HG02610 (cell line): ENCODE measurements at regions not wholly inside any gene's neighbourhood (a gene's known extent, or its start where the extent isn't known, plus 50 kb on each side); places are given as distances from the start of the nearest gene placed in this dataset.
"Not testable (repeated sequence)": the region's sequence is repeated elsewhere in the genome, so short reads cannot be mapped to it uniquely, and the experiment has no call there.

Experiments used
- ATAC-seq: cut with Tn5 transposase; IDR thresholded peaks from one replicate; pipeline ENCODE4 v1.9.1; 2021; ENCODE audit warnings: mild to moderate bottlenecking, moderate library complexity; ENCODE audit not compliant: unreplicated experiment

DNA sequence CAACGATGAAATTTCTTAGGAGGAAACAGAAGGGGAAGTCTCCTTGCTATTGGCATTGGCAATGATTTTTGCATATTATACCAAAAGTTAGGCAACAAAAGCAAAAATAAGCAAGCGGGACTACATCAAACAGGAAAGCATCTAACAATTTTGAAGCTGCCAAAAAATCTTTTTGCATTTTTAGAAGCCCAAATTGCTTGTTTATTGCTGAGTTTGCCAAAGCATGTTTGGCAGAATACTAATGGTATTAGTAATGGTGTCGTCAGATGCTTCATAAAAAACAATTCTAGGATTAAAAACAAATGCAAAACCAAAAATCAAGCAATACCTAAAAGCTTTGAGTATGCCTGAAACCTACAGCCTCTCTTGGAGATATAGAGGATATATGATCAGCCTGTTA, 80.0 kb downstream of the GALR1 start:
- ATAC-seq = no peak

DNA sequence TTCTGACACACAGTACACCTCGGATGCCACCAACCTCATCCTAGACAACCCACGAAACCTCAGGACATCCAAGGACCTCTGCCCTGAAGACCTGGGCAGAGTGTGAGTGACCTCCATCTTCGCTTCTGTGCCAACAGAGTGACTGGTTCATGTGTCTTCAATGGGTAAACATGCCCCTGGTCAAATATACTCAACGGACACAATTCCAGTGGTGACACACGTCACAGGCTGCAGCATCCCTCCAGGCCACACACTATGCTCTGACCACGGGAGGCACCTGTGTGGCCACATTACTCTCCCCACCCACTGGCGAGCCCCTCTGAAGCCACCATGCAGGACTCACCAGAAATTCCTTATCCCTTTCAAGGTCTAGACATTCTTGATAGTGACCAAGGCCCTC, 85.2 kb downstream of the GALR1 start:
- no peak for ATAC-seq

DNA sequence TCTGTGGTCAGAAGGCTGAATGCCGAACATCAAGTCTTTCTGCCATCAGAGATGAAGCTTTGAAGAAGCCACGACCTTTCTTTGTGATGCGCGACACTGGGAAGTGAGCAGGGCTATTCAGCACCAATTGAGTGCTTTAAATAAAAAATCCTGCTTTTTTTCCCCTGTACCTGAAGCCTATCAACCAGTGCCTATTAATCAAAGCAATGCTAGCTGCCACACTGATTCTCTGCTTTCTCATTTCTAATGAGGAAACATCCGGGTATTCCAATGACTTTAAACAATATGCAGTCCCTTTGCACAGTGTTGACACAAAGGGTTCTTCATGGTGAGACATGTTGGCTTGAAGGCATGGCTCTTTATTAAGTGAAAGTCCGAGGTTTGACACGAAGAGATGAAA, 88.0 kb downstream of the GALR1 start:
- ATAC-seq = no peak

DNA sequence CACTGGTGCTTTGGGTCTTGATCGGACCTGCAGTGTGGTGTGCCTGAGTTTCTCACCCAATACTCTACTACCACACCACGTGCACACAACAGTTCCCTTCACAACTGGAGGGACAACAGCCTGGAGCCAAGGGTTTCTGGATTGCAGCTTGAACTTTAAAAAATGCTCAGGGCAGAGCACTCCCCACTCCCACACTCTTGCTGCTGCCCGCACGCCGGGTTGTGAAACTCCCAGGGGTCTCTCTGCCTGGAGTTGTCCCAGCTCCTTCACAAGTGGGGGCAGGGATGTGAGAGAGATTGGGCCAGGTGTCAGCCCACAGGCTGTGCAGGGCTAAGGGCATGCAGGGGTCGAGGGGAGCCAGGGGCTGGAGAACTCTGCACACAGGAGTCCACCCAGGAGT, 89.4 kb downstream of the GALR1 start:
- ATAC-seq = no peak

DNA sequence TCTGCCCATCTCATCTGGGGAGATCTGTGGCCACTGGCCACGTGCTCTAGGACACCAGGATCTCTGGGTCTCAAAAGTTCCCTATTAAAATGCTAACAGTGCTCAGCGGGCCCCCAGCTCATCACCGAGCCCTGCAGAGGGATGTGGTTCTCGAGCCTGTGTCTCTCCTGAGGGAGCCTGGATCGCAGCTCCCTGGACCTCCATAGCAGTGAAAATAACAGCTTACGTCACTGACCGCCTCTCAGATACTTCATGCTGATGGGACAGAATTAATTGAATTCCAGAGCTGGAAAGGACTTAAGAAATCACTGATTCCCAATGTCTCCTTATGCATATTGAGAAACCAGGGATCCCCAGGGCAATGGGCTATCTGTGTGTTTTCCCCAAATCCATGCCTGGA, 90.0 kb downstream of the GALR1 start:
- ATAC-seq = no peak

DNA sequence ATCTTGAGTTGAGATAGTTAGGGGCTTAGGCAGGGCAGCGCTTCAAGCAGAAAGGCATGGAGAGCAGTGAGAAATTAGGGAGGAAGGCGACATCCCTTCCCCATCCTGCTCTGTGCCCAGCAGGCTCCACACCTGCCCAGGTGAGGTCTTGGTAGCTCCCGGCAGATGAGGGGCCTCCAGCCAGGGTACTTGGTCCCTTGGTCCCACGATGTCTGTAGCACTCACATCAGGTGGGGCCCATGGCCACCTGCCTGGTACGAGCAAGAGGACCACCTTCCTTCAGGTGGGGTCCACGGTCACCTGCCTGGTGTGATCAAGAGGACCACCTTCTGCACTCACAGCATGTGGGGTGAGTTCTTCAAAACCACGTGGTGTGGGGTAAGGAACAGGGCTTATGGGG, 91.2 kb downstream of the GALR1 start:
- ATAC-seq = no peak

DNA sequence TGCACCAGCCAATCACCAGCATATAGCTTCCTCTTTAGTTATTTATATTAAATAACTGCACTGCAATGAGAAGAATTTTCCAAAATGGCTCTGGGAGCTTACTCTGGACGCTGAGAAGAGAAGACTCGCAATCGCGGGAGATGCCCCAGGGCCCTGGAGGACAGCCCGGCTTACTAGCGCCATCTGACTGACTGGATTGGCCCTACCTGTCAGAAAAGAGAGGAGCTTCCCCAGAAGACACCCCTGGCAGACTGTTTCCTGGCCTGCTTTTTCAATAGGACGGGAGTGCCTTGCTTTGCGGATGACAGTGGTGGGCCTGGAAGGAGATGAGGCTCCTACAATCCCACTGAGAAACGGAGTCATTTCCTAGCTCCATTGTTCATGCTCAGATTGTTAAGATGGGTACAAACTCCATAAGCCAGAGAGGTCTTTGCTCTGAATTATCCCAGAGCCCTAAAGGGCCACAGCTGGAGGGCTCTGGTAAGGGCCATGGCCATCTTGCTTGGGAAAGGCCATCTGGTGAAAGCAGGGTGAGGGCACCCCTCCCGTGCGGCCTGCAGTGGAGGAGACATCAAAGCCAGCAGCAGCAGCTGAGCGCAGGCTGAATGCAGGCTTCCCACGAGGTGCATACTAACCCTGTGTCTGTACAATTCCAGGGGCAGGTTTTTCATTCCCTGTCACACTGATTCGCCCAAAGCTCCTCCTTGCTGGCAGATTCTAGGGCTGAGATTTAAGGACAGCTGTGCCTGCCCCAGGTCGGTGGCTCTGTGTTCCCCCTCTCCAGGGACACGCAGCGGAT, 92.1 kb downstream of the GALR1 start:
- no peak for ATAC-seq

DNA sequence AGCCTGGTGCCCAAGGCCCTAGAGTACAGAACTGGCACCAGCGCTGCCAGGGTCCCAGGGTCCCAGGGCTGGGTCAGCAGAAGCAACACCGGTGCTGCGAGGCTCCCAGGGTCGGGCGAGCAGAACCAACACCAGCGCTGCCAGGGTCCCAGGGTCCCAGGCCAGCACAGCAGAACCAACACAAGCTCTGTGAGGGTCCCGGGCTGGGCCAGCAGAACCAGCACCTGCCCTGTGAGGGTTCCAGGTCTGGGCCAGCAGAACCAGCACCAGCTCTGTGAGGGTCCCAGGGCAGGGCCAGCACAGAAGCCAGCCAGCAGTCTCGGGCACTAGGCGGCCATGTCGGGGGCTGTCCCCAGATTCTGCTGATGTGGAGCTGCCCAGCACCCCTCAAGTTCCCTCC, 93.1 kb downstream of the GALR1 start:
- ATAC-seq = no peak

DNA sequence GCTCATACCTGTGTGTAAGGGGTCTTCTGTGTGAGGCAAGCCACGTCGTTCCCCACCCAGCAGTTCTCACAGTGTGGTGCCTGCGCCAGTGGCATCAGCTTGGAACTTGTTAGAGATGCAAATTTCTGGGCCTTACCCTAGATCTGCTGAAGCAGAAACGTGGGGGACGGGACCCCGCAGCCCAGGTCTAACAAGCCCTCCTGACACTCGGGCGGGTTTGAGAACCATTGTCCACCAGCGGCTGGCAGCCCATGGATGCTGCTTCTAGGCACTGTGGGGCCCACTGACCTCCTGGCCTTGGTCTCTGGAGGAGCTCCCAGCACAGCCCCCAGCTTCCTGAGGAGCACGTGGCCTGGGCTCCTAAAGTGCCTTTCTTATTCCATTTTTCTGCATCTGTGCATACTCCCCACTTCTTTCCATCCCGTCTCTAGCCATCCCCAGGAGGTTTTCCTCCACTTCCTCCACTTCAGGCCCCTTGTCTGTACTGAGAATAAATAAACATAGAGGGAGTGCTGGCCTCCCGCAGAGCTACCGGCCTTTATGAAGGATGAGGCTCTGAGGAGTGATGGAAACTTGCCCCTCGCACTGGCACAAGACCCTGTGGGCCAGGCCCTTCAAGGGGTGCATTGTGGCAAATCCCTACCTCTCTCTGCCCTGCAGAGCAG, 94.3 kb downstream of the GALR1 start:
- no peak for ATAC-seq

DNA sequence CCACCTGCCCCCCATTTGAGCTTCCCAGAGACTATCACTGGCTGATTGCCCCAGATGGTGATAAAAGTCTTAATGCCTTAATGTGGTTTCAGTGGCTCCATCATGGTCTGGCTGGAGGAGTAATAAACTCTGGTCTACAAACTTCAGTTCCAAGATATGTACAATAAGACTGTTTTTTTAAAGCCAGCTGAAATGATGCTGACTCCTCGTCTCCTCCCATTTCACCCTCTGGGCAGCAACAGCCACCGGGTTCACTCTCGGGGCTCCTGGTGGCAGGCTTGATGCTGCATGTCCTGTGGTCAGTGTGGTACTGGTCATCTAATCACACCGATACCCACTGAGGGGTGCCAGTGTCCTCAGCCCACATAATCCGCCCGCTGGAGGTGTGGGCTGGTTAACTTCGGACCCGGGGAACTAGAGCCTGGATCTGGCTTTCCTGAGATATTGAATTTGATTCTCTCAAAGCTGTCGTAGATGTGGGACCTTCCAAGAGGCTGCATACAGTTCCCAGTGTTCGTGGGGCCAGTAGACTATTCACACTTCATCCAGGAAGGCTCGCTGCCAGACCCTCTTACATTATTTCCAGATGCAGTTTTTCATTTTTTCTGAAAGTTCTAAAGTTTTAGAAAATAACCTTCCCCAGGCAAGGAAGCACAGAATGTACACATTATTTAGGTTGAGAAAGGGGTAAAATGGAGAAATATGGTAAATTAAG, 95.3 kb downstream of the GALR1 start:
- ATAC-seq = no peak

DNA sequence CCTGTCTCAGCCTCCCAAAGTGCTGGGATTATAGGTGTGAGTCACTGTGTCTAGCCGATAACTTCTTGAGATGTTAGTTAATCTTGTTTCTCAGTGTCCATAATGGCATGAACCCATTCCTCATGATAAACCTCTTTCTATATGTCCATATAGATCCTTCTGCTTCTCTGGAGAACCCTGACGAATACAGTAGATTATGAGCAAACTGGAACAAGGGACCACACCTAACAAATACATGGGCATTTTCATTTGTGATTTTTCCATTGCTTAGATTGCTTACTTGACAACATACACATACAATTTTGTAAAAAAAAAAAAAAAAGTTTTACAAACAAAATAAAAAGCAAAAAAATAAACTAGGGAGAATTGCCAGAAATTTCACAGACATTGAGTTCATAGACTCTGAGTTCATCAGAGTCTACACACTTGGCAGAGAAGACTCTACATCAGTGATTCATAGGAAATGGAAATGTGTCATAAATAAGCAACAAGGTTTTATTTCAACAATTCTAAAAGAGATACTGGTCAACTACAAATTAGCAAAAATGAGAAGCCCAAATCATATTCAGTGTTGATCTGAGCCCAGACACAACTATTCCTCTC, 96.7 kb downstream of the GALR1 start:
- ATAC-seq = no peak

DNA sequence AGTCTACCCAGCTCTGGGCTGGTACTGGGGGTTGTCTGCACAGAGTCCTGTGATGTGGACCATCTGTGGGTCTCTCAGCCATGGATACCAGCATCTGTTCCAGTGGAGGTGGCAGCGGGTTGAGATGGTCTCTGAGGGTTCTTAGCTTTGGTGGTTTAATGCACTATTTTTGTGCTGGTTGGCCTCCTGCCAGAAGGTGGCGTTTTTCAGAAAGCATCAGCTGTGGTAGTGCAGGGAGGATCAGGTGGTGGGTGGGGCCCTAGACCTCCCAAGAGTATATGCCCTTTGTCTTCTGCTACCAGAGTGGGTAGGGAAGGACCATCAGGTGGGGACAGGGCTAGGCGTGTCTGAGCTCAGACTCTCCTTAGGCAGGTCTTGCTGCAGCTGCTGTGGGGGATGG, 103.7 kb downstream of the GALR1 start:
- not testable (repeated sequence) for ATAC-seq

DNA sequence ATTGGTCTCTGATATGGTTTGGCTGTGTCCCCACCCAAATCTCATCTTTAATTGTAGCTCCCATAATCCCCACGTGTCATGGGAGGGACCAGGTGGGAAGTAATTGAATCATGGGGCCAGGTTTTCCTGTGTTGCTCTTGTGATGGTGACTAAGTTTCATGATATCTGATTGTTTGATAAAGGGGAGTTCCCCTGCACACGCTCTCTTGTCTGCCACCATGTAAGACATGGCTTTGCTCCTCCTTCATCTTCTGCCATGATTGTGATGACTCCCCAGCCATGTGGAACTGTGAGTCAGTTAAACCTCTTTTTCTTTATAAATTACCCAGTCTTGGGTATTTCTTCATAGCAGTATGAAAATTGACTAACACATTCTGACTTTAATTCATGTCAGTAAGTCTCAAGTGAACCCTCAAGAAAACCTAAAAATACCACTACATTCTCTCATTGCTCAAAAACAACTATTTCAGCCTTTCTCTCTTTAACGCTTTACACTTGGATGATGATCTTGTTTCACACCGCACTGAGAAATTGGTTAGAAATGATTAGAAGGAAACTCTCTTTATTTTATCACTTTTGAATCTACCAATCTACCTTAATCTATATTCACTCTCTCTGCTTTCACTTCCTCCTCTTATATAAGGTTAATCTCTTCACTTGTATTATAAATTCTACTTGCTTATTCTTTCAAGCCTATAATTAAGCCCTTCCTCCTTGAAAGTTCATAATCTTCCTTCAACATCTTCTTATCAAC, 110.1 kb downstream of the GALR1 start:
- ATAC-seq = no peak

DNA sequence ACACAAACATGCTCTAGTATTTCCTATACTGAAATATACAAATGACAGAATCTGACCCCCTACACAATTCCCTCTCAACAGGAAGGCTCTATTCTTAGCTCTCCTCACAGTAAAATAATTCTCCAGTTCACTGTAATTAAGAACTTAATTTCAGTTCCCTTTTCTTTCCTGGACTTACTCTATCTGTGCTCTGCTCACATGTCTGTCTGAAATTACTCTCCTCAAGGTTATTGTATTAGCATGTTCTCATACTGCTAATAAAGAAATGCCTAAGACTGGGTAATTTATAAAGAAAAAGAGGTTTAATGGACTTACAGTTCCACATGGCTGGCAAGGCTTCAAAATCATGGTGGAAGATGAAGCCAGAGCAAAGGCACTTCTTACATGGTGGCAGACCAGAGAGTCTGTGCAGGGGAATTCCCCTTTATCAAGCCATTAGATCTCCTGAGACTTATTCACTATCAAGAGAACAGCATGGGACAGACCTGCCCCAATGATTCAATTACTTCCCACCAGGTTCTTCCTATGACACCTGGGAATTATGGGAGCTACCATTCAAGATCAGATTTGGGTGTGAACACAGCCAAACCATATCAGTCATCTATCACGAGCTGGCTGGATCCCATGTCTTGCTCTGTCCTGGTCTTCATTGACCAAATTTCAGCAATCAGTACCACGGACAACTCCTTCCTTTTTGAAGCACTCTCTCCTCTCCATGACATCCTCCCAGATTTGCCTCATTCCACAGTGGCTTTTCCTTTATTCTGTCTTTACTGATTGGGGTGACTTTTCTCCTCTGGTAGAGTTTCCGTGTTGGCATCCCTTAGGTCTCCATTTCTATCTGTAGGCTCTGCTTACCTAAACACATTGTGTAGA, 110.9 kb downstream of the GALR1 start:
- no peak for ATAC-seq

DNA sequence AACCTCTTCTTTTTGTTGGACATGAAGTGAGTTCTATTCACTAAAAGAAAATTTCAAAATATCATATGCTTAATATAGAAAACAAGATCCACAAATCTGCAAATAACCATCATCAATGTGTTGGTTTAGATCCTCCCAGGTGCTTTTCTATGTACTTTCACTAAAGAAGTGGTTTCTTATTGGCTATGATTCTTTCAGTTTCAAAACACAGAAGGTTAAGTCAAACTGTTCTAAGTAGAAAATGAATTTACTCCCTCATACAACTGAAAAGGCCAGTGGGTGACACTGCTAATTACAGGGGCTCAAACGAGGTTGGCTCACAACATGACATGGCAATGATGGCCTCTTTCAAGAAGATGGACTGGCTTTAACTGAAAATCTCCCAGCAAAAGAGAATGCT, 111.7 kb downstream of the GALR1 start:
- ATAC-seq = no peak

DNA sequence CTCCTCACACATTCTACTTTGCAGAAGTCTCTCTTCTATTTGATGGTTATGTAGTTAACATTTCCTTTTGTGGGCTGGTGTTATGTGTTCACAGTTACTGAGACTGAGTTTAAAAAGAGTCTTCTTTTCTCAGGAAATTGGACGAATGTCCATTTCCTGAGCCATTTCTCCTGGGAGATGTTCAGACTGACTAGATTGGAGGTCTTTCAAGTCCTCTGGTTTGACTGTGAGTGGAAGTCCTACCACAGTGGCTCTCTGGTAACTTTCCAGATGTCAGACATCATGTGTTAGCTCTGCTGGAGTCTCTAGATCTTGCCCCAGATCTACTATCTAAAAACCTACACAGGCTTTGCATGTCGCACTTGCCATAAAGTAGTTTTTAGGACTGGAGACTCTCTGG, 116.0 kb downstream of the GALR1 start:
- no peak for ATAC-seq

DNA sequence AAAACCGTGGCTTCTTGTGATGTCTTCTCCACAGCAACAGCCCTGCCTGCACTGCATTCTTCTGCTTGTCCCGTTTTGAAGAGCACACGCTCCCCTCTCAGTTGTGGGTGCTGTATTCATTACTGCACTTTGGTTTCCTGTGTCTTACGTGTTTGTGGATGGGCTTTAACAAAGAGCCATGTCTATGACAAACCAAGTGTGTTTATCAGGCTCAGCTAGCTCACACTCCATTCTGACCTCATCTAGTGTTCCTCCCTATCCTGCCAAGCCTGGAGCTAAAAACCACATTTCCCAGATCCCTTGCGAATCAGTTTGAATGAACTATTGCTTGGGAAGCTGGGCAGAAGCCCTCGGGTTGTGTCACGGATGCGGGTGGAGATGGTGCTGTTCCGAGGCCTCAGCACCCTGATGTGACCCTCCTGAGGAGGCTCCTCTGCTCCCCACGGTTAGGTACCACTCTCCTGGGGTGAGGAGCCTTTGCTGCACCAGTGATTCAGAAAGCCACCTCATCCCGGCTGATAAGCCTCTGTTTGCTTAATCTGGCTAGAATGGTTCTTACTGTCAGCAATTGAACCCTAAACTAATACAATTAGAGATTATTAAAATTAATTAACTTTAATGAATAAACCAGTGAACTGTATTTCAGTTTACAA, 116.5 kb downstream of the GALR1 start:
- no peak for ATAC-seq

DNA sequence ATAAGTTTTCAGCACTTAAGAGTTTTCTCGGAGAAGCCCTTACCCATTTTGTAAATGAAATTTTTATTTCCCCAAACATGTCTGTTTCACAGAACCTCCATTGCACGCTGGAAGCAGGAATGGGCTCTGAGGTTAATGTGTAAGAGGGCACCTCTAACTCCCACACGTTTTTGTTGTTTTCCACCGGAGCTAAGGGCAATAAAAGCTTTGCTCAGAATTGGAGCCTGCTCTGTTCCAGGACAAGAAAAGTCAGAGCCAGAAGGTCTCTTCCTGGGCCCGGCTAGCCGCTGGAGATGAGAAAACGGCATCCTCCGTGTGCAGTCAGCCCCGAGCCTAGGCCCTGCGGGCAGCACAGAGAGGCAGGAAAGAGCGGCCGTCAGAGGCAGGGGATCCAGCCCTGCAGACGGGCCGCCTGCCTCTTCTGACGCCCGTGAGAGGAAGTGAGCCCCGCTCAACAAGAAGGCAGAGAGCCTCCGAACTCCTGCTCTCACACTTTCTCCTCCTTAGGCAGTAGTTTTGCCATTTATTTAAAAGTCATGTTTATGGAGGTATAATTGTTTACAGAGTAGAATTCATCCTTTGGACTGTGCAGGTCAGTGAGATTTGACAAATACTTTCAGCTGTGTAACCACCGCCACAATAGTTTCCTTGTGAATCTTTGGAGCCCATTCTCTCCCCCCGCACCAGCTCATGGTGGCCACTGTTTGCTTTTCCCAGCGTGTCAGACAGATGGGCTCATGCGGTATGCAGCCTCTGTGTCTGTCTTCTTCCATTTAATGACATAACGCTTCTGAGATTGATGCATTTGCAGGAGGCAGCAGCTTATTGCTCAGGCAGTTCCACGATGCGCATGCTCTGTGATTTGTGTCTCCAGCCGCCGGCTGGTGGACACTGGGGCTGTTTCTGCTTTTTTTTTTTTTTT, 117.3 kb downstream of the GALR1 start:
- ATAC-seq = no peak
